M059J (cell line): ENCODE measurements at regions not wholly inside any gene's neighbourhood (a gene's known extent, or its start where the extent isn't known, plus 50 kb on each side); places are given as distances from the start of the nearest gene placed in this dataset.
A peak's percentile ranks its signal among the peaks of the same experiment; 100 is the strongest.
"Not testable (repeated sequence)": the region's sequence is repeated elsewhere in the genome, so short reads cannot be mapped to it uniquely, and the experiment has no call there.

Experiments used
- DNase-seq: peaks from one replicate; pipeline ENCODE4 v3.0.0-alpha.2; 2012; ENCODE audit warnings: low read depth

DNA sequence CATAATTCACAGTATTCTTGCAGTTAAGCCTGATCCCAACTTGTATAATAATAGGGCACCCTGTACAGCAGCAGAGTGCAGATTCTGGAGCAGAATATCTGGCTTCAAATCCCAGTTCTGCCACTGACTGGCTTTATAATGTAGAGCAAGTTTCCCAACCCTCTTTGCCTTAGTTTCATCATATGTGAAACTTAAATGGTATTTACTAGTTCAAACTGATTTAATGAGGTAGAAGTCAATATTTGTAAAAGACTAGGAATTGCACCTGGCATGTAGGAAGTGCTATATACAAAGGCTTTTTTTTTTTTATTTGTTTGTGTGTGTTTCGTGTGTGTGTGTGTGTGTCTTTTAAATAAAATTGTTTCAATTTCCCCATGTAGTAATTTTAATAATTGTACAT is 125.9 kb downstream of the CCER1 start:
- no peak for DNase-seq

DNA sequence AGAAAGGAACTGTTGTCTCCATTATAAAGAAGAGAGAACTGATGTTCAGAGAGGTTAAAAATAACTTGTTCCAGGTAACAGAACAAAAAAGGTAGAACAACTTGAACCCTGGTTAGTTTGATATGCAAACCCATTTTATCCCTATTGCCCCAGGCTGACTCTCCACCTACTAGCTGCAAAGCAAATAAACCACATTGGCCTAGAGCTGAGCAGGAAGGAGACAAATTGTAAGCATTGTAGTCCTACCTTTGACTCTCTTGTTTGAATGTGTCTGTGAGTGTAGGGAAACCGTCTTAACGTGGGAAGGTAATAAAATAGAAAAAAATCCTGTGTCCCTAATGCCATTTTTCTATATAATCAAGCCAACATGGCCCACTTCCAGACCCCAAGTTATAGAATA is 126.4 kb downstream of the CCER1 start:
- no peak for DNase-seq

DNA sequence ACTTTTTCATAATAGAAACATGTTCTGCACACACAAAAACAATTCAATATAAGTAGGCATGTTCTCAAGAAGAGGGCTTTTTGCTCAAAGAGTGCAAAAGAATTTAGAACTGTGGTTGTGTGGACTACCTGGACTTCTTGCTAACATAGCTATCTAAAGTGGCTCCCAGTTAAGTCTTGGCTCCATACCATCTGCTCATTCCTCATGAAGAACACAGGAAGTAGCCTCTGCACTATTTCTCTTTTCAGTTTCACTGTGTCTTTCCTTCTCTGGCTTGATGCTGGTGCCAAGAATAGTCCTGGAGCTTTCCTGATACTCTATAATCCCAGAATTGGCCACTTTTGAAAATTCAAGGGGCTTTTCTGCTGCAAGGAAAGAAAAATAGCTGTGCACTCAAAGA is 127.4 kb downstream of the CCER1 start:
- no peak for DNase-seq

DNA sequence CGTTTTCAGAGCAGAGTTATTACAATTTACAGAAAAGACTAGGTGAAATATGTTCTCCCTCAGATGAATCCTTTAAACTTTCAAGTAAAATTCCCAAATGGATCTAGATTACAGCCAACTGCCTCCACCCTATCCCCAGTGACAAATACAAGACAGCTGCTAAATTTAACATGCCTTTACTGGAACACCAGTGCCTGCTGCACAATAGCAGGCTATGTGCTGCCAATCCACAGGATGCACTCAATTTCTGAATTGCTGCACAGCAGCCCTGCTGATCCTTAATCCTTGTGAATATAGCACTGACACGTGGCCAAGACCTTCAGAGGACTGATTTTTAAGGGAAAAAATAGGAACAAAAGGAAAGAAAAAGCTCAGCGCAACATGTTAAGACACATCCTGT is 128.9 kb downstream of the CCER1 start:
- DNase-seq, result no peak

DNA sequence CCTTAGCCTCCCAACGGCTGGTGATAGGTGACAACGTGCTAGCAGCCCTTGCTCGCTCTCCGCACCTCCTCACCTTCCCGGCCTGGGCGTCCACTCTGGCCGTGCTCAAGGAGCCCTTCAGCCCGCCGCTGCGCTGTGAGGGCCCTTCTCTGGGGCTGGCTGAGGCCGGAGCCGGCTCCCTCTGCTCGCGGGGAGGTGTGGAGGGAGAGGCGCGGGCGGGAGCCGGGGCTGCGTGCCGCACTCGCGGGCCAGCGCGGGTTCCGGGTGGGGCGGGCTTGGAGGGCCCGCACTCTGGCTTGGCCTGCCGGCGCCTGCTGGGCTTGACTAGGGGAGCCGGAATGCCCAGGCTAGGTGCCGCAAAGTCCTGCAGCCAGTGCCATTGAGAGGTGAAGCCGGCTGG is 131.1 kb downstream of the CCER1 start:
- no peak for DNase-seq

DNA sequence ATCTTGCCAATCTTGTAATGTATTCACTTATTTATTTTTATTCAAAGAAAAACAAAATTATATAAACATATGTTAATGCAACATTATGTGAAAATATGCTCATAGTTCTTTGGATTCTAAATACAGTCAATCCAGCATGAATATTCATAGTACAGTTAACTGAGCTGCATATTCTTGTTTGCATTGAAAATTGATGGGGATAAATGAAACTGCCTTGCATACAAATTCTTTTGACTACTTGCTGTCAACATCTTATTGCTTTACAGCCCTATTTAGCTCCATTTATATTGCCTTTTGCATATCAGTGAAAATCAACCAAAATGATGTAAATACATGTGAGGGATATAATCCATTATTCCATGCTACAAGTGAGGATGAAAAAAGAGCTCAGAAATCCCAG is 135.3 kb downstream of the CCER1 start:
- no peak for DNase-seq

DNA sequence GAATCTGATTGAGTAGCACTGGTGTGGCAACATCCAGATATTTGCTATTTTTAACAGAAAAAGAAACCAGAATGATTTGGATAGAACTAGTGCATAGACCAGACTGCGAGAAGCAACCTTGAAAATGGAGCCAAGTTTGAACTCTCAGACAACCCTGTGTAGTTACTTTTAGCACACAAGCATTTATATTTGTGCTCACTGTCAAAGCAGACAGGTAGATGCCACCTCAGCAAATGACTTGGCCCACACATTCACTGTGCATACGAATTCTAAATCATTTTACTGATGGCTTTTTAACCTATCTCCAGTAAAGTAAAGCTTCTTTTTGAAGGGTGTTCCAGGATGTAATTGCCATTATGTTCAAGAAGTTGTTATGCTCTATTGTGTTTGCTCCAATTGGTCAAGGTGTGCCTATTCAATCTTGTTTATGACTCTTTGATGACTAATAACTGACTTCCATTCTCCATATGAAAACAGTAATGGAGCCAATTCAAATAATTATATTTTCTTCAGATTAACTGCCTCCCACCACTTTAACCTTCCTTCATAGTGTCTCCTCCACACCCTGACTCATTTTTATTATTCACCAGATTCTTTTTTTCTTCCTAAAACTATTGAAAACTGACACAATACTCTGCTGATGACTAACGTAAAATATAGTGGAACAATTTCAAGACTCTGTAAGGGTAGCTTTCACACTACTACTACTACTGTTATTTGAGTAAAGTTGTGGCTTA is 138.5 kb downstream of the CCER1 start:
- DNase-seq, result peak; percentile 33

DNA sequence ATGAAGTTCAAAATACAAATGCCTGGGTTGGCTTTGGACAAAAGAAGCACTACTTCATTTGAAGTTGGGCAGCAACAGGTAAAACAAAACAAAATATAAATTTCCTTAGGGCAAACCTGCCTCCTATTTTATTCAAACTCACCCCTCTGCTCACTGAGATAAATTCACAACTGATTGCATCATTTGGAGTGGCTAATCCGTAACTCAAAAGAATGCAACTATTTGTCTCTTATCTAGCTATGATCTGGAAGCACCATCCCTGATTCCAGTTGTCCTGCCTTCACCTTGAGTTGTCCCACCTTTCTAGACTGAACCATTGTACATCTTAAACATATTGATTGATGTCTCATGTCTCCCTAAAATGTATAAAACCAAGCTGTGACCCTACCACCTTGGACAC is 145.0 kb downstream of the CCER1 start:
- DNase-seq, result no peak

DNA sequence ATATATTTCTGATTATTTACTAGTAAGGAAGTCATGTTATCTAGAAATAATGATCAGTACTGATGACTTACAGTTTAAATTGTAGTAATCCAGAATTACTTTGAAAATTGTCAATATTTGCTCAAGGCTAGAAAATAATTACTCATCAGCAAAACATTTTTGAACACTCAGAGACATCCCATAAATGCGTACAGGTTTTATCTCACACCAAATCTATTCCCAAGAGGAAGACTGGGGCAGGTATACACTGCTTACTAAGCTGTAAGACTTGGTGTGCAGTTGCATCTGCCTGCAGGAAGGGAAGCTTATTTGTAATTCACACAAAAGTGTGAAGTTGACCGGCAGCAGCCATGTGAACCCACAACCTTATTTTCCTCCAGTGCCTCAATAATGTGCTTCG is 146.4 kb downstream of the CCER1 start:
- no peak for DNase-seq

DNA sequence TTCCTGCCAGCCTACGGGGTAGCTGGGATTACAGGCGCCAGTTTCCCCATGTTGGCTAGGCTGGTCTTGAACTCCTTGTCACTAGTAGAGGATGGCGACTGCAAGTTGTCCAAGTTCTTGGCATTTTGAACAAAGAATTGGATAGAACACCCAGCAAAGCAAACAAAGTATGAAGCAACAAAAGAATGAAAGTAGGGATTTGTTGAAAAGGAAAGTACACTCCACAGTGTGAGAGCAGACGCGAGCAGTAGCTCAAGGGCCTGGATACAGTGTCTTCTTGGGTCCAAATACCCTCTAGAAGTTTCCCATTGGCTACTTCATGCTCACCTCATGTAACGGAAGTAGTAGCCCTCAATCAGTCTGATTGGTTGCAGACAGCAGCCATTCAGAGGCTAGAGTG is 152.2 kb downstream of the CCER1 start:
- DNase-seq, result peak; percentile 13

DNA sequence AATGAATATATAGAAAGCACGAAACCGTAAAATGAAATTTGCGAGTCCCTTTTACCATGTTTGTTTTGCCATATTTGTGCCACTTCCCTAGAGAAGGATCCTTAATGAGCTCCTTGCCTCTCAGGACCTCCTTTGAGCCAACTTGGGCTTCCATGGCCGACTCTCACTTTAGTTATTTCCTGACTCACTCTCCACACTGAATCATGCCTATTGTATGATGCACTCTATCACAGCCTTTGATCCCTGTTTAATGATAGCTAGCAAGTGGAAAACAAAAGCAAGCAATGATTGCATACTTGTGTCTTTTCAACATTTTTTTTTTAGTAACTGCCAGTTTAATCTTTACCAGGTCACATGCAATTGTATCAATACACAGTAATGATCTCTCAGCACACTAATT is 153.2 kb downstream of the CCER1 start:
- peak; percentile 67 for DNase-seq

DNA sequence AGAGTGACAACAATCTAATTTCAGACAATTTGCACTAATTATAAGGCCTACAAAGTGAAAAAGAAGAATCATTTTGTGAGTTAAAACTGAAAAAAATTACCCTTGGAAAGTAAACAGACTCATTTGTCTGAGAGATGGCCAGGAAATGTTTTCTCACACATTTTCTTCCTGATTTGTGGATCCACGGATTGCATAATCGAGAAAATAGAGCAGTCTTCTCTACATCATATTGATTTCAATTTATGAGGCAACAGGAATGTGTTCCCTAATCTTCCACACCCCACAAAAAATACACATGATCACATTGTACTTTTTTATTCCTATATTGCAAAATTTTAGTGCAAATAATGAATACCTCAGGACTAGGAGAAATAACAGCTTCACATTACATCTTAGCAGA is 160.8 kb downstream of the CCER1 start:
- DNase-seq, result no peak

DNA sequence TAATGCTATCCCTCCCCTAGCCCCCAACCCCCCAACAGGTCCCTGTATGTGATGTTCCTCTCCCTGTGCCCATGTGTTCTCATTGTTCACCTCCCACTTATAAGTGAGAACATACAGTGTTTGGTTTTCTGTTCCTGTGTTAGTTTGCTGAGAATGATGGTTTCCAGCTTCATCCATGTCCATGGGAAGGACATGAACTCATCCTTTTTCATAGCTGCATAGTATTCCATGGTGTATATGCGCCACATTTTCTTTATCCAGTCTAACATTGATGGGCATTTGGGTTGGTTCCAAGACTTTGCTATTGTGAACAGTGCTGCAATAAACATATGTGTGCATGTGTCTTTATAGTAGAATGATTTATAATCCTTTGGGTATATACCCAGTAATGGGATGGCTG is 162.3 kb downstream of the CCER1 start:
- DNase-seq, result not testable (repeated sequence)

DNA sequence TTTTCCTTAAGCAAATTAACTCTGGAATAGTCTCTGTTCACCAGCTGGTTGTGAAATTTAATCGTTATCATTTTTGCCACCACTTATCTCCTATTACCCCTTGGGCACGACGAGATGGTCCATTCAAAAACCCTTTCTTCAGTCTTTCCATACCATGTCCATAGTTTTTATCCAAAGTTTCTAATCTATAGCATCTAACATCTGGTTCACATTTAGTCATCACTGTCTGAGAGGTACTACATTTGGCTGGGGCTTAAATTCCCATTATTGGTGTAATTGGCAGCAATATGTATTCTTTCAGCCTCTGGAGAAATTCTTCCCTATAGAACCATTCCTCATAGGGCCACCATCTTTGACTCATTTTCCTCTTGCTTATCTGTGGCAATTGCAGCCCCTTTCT is 163.5 kb downstream of the CCER1 start:
- no peak for DNase-seq

DNA sequence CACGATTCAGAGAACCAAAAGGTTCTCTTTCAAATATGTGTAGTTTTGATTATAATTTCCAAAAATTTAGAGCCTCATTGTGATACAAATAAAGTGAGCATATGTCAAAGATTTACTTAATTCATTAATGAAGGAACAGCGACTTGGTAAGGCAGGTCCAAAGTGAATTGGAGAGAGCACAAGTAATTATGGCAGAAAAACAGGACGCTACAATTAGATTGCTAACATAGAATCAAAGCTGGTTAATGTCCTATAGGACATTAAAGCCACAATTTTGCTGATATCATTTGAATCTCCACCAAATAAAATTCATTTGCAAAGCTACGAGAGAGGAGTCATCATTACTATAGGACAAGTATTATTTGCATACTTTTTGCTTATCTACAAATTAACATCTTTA is 164.2 kb downstream of the CCER1 start:
- DNase-seq, result no peak

DNA sequence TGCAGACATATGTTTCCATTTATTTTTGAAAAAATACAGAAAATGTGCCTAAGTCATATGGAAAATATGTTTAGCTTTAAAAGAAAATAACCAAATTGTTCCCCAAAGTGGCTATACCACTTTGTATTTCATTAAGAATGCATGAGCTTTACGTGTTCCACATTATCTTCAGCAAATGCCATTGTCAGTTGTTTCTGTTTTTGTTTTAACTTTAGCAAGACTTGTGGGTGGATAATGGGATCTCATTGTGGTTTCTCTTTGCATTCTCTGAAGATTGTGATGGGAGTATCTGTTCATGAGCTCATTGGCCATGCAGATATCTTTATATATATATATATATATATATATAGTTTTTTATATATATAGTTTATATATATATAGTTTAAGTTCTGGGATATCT is 181.5 kb downstream of the CCER1 start:
- no peak for DNase-seq

DNA sequence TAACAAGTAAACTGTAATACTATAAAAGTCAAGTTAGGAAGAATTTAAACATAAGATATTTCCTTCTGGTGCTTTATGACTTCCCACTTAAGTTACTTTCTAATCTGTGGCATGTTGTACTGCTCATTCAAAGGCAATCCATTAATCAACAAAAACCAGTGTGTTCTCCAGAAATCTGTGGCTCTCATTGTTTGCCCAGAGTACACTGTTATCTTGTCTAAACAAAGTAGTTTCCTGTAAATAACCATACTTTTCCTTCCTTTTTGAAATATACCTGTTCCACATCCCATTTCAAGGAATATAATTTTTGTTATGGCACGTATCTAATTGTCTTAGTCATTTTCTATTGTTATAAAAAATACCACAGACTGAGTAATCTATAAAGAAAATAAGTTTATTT is 184.1 kb downstream of the CCER1 start:
- no peak for DNase-seq

DNA sequence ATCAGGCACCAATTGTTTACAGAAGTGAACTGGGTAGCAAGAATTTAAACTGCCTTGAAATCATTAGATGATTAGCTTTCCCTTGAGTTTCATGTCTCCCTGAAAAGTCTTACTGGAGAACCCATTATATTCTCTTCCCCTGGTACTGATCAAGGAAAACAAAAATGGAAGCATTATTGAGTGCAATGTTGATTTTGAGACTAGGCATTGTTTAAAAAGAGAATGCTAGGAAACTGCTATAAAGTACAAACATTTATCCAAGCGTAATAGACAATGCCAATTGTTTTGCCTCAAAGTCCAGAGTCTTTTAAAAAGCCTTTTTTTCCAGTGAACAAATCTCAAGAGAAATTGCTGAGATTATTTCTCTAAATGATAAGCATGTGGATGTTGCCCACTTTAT is 197.0 kb downstream of the CCER1 start:
- no peak for DNase-seq

DNA sequence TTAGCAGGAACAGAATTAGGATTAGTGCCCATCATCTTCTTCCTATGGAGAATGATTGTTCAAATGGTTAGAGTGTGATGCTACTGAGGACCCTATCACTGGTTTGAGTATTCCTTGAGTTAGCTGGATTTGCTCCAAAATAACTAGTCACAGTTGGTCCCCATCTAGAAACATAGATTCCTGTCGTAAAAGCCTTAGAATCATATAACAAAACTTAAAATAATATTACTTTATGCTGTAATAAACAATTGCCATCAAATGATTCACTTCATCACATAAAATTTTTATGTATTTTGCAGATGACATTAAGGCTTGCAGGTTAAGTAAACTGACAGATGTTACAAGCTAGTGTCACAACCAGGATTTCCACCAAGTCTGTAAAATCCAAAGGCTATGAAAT is 209.8 kb downstream of the CCER1 start:
- DNase-seq, result no peak

DNA sequence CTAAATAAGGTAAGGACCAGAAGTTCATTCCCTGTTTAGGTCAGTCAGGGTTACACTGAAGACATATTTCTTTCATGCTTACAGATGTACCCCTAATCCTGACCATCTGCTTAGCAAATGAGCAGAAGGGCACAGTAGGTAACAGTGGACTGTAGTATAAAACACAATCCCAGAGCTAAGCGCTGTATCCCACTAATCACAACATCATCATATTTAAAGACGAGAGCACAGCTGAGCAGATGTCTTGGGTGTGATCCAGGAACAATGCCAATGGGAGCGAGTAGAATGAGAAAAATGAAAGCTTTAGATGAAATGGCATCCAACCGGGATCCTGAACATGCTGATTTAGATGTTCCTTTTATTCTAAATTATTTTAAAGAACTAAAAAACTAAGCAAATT is 213.4 kb downstream of the CCER1 start:
- no peak for DNase-seq

DNA sequence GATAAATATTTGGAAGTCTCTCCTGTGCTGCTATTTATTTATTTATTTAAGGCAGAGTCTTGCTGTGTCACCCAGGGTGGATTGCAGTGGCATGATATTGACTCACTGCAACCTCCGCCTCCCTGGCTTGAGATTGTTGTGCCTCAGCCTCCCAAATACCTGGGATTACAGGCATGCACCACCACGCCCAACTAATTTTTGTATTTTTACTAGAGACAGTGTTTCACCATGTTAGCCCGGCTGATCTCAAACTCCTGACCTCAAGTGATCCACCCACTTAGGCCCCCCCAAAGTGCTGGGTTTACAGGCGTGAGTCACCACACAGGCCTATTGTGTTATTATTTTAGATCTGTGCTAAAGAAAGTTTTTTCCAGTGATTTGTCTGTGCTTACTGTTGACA is 225.2 kb downstream of the CCER1 start:
- peak; percentile 58 for DNase-seq

DNA sequence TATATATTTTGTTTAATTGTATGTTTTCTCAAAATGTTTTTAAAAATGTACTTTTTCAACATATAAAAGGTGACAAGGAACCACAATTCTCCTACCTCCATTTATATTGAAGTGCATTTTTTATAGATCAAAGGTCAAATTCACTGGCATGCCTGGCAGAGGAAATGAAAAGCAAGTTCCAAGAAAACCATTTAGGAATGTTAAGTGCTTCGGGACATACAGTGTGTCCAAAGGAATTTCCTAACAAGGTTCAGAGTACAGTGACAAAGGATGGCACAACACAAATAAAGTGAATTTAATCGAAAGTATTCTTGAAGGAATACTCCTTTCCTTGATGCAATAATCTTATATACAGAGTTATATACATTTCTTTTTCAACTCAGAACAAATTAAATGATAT is 242.3 kb downstream of the CCER1 start:
- peak; percentile 49 for DNase-seq

DNA sequence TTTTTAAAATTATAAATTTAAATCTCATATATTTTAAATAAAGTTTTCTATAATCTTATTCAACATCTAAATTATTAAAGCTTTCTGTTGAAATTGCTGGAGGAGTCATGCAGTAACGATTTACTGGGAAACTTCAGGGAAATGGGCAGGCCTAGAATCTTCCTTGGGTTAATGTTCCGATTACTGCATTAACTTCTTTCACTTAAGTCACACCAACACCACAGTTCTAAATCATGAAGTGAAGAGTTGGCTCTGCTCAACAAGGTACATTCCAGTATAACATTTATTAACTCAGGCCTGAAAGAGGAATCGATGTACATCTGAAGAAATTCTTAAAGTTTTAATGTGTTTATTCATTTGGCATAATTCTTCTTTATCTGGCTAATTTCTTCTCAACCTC is 244.3 kb downstream of the CCER1 start:
- no peak for DNase-seq

DNA sequence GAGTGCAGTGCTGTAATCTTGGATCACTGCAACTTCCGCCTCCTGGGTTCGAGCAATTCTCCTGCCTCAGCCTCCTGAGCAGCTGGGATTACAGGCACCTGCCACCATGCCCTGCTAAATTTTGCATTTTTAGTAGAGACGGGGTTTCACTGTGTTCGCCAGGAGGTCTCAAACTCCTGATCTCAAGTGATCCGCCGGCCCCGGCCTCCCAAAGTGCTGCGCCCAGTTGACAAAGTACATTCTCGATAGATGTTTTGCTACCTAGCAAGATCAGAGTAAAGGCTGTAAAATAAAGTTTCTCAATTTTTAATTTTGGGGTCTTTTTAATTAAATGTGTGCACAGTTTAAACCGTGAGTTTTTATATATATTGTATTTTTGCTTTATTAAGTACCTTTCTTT is 248.9 kb downstream of the CCER1 start:
- DNase-seq, result no peak

DNA sequence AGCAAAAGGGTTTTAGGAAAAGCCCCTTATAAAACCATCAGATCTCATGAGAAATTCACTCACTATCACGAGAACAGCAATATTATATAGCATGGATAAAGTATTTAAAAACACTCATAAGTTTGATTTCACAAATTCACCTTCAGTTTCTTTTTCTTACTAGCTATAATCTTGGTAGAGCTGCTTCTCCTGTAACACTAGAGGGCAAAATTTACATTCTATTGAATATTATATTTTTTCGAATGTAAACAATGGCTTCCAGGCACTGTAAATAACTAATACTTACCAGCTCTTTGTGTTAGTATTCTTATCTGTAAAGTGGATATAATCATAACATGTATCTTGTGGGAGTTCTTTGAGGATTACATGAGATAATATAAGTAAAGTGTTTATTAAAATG is 259.6 kb downstream of the CCER1 start:
- no peak for DNase-seq
